HEK293T (cell line): ENCODE measurements at regions not wholly inside any gene's neighbourhood (a gene's known extent, or its start where the extent isn't known, plus 50 kb on each side); places are given as distances from the start of the nearest gene placed in this dataset.

Source experiments
- CTCF ChIA-PET: fragments of 350-600 bp; formaldehyde crosslinking; extraction: SDS; loops from one replicate; lab custom pipeline; 2021; ENCODE audit warnings: antibody characterized with exemption, inconsistent platforms; lab: Yijun Ruan, JAX
- POLR2A ChIA-PET: fragments of 350-600 bp; formaldehyde crosslinking; extraction: SDS; loops from one replicate; lab custom pipeline; 2020; ENCODE audit warnings: antibody characterized with exemption, inconsistent platforms; lab: Yijun Ruan, JAX
- DNase-seq: peaks from one replicate; pipeline ENCODE4 v3.0.0; 2012; ENCODE audit warnings: mixed read lengths; ENCODE audit errors: extremely low spot score
- ARNT ChIP-seq: fragments of 450-650 bp; IDR thresholded peaks from 2 replicates; pipeline ENCODE4 v1.6.1; 2017; ENCODE audit warnings: mild to moderate bottlenecking
- BHLHE40 ChIP-seq: fragments of 450-650 bp; IDR thresholded peaks from 2 replicates; pipeline ENCODE4 v1.6.1; 2016; ENCODE audit warnings: mild to moderate bottlenecking, moderate library complexity, borderline replicate concordance
- CTBP1 ChIP-seq: fragments of 450-650 bp; IDR thresholded peaks from 2 replicates; pipeline ENCODE4 v1.6.1; 2016; ENCODE audit warnings: borderline replicate concordance
- ELF4 ChIP-seq: fragments of 450-650 bp; IDR thresholded peaks from 2 replicates; pipeline ENCODE4 v1.6.1; 2017; ENCODE audit warnings: antibody characterized with exemption
- FOXA1 ChIP-seq: fragments of 450-650 bp; IDR thresholded peaks from 2 replicates; pipeline ENCODE4 v1.6.1; 2016; ENCODE audit warnings: mild to moderate bottlenecking
- FOXK2 ChIP-seq: fragments of 450-650 bp; IDR thresholded peaks from 2 replicates; pipeline ENCODE4 v1.6.1; 2016; ENCODE audit warnings: mild to moderate bottlenecking
- FOXM1 ChIP-seq: fragments of 450-650 bp; IDR thresholded peaks from 2 replicates; pipeline ENCODE4 v1.6.1; 2017; ENCODE audit warnings: mild to moderate bottlenecking, borderline replicate concordance
- HDGF ChIP-seq: fragments of 450-650 bp; IDR thresholded peaks from 2 replicates; pipeline ENCODE4 v1.6.1; 2017; ENCODE audit warnings: antibody characterized with exemption, borderline replicate concordance
- L3MBTL2 ChIP-seq: fragments of 450-650 bp; conservative IDR thresholded peaks from 2 replicates; pipeline ENCODE4 v1.6.1; 2016; ENCODE audit warnings: mild to moderate bottlenecking
- LEF1 ChIP-seq: fragments of 450-650 bp; IDR thresholded peaks from 2 replicates; pipeline ENCODE4 v1.6.1; 2017; ENCODE audit warnings: mild to moderate bottlenecking, borderline replicate concordance
- NFRKB ChIP-seq: fragments of 450-650 bp; IDR thresholded peaks from 2 replicates; pipeline ENCODE4 v1.6.1; 2016; ENCODE audit warnings: mild to moderate bottlenecking, moderate library complexity
- SP1 ChIP-seq: fragments of 450-650 bp; IDR thresholded peaks from 2 replicates; pipeline ENCODE4 v1.6.1; 2017
- SUZ12 ChIP-seq: fragments of 450-650 bp; IDR thresholded peaks from 2 replicates; pipeline ENCODE4 v1.6.1; 2016; ENCODE audit warnings: mild to moderate bottlenecking
- TARDBP ChIP-seq: fragments of 450-650 bp; IDR thresholded peaks from 2 replicates; pipeline ENCODE4 v1.6.1; 2016
- ZNF384 ChIP-seq: fragments of 450-650 bp; IDR thresholded peaks from 2 replicates; pipeline ENCODE4 v1.6.1; 2016
- TF ChIP-seq, protein P1 (sequence below): fragments of 450-650 bp; IDR thresholded peaks from 2 replicates; pipeline ENCODE4 v1.6.1; 2016

DNA sequence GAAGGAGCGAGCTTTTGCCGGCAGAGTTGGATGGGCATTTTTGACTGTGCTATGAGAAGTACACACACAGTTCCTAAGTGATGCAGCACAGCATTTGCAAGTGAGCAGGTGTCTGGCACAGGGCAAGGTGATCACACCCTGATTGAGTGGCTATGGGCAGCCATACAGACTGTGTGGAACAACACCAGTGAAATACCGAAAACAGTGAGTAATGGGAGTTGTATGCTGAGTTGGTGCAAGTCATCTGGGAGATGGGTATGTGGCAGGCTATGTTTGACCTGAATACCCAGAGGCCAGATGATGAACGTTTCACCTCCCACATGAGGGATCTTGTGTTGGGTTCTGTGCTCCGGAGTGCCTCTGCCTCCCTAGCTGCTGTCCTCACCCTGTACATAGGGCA lies 53.5 kb upstream of the TIPARP start:
- TF ChIP-seq L3MBTL2 (no peak), HDGF (no peak), TARDBP (no peak), FOXK2 (no peak), BHLHE40 (no peak), LEF1 (no peak)
- TF ChIP-seq, protein P1, sequence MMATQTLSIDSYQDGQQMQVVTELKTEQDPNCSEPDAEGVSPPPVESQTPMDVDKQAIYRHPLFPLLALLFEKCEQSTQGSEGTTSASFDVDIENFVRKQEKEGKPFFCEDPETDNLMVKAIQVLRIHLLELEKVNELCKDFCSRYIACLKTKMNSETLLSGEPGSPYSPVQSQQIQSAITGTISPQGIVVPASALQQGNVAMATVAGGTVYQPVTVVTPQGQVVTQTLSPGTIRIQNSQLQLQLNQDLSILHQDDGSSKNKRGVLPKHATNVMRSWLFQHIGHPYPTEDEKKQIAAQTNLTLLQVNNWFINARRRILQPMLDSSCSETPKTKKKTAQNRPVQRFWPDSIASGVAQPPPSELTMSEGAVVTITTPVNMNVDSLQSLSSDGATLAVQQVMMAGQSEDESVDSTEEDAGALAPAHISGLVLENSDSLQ = no peak
- ChIA-PET CTCF (no interaction called here), POLR2A (no interaction called here)
- no peak for DNase-seq

DNA sequence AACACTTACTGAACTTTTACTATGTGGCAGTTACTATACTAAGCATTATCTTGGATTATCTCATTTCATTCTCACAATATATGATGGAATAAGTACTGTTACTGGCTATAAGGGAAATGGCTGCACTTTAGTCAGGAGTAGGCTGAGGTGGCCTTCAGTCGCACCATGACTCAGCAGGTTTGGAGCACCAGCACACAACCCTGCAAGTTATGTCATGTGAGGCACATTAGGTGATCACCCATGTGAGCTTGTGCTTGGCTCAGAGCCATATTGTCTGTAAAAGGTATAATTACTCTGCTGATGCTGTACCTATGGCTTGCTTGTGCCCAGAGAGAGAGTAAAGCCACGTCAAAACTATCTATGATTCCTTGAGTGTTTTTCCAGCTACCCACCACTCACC lies 54.1 kb upstream of the TIPARP start:
- POLR2A ChIA-PET = no interaction called here
- CTCF ChIA-PET = no interaction called here
- TF ChIP-seq FOXA1 (no peak), BHLHE40 (no peak), ZNF384 (no peak), ELF4 (no peak), ARNT (no peak), FOXM1 (no peak), SP1 (no peak), SUZ12 (no peak), HDGF (no peak), CTBP1 (no peak), NFRKB (no peak), L3MBTL2 (no peak), LEF1 (no peak)
- TF ChIP-seq, protein P1 = no peak
- DNase-seq = no peak

DNA sequence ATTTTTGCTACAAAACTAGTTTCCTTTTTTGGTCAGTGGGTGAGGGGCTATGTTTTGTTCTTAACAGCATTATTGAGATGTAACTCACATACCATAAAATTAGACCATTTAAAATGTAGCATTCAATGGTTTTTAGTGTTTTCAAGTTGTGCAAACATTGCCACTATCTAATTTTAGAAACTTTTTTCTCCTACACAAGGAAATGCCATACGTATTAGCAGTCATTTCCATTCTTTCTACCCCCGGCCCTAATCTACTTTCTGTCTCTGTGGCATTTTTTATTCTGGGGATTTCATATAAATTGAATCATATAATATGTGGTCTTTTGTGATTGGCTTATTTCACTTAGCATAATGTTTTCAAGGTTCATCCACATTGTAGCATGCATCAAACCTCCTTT lies 55.0 kb upstream of the TIPARP start:
- DNase-seq = no peak
- CTCF ChIA-PET = no interaction called here
- TF ChIP-seq ELF4 = no peak
- no peak for TF ChIP-seq BHLHE40
- TF ChIP-seq CTBP1 = no peak
- TF ChIP-seq SUZ12 = no peak
- TF ChIP-seq FOXA1 = no peak
- TF ChIP-seq, protein P1 = no peak
- no peak for TF ChIP-seq ARNT
- no peak for TF ChIP-seq FOXM1
- TF ChIP-seq SP1 = no peak
- no peak for TF ChIP-seq ZNF384
- TF ChIP-seq L3MBTL2 = no peak
- no peak for TF ChIP-seq LEF1
- TF ChIP-seq TARDBP = no peak
- no peak for TF ChIP-seq HDGF
- no peak for TF ChIP-seq FOXK2
- TF ChIP-seq NFRKB = no peak
- POLR2A ChIA-PET = no interaction called here

DNA sequence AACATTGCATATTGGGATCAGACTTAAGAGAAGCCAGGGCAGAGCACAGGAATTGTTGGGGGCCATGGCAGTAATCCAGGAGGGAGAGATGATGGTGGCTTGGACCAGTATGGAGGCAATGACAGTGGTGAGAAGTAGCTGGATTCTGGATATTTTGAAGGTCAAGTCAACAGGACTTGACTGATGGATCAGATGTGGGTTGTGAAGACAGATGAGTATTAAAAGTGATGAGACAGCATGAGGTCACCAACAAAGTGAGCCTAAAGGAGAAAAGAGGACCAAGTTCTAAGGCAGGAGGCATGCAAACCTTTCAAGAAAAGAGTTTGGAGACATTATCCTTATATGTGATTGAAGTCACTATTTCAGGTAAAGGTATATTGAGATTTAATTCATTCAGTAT lies 56.6 kb upstream of the TIPARP start:
- POLR2A ChIA-PET = interaction anchor here (1.5 kb wide), 1 partner anchor 12 kb away, joined by 4 read pairs; no protein-coding TSS in a partner anchor
- DNase-seq = no peak
- CTCF ChIA-PET = no interaction called here
- no peak for TF ChIP-seq SUZ12
- TF ChIP-seq FOXM1 = no peak
- no peak for TF ChIP-seq FOXA1
- TF ChIP-seq FOXK2 = no peak
- no peak for TF ChIP-seq ZNF384
- TF ChIP-seq LEF1 = no peak
- TF ChIP-seq BHLHE40 = no peak
- TF ChIP-seq TARDBP = no peak
- TF ChIP-seq CTBP1 = no peak
- no peak for TF ChIP-seq ELF4
- TF ChIP-seq HDGF = no peak
- TF ChIP-seq L3MBTL2 = no peak
- TF ChIP-seq NFRKB = no peak
- TF ChIP-seq, protein P1 = no peak
- no peak for TF ChIP-seq ARNT
- TF ChIP-seq SP1 = no peak

DNA sequence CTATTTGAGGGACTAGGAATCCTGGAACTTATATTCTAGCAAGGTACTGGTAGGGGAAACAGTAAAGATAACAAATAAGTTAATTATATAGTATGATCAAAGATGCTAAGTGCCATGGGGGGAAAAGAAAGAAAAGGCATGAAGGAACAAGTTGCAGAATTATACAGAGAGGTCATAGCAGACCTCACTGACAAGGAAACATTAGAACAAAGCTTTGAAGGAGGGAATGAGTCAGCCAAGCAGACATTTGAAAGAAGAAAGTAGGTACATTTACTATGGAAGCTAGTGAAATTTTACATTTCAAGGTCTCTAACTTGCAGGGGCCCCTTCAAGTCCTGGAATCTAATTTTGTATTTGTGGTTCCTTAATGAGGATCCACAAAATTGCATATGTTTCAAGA lies 57.2 kb upstream of the TIPARP start:
- ChIA-PET CTCF (no interaction called here), POLR2A (interaction anchor here (1.5 kb wide), 1 partner anchor 11 kb away, joined by 4 read pairs; no protein-coding TSS in a partner anchor)
- no peak for DNase-seq
- TF ChIP-seq FOXM1 (no peak), SUZ12 (no peak), ARNT (no peak), SP1 (no peak), NFRKB (no peak), HDGF (no peak)

DNA sequence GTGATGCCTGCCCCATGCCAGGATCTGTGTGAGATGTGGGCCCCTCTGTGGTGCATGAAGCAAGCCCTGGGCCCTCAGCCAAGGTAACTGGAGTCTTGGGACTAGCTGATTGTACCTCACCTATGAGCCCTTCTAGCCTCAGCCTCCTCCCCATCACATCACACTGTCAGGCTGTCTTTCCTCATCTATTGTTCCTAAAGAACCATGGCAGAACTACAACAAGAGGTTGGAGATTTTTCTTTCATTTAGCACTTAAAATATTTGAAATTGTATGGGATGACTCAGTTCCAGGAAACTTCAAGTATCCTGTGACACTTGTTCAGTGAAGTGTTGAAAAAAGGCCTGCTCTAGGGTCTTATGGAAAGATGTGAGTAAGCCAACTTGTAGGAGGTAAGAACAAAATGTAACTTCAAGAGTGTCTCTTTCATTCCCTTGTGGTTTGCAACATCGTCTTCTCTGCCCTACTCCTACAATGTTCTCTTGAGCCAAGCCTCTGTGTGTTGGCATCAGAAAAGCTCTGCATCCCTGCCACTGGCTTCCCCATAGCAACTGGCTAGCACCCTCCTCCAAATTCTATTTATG lies 58.7 kb upstream of the TIPARP start:
- ChIA-PET CTCF (no interaction called here), POLR2A (no interaction called here)
- no peak for DNase-seq
- TF ChIP-seq ARNT (no peak), SP1 (no peak), NFRKB (no peak), SUZ12 (no peak), ZNF384 (no peak), TARDBP (no peak), BHLHE40 (no peak), FOXK2 (no peak)
- TF ChIP-seq, protein P1 = no peak
